ENCODE measurements at regions not wholly inside any gene's neighbourhood (a gene's known extent, or its start where the extent isn't known, plus 50 kb on each side); places are given as distances from the start of the nearest gene placed in this dataset.

GRCh38 chr4:127575888-127576287 is 56.9 kb upstream of the INTU start:
- Histone ChIP-seq H3K9me3 (no peaks in the 10 kb centered on the region), H3K4me3 (no peak overlapping the region), H3K4me1 (no peaks in the 10 kb centered on the region), H3K27ac (no peak overlapping the region), H3K36me3 (no peaks in the 10 kb centered on the region), H3K27me3 (replicated peaks in 1 of 7) (no peaks in the 10 kb centered on the region)
- TF ChIP-seq POLR2AphosphoS5 (IDR thresholded peaks at IDR 0.05) (no peak), POLR2A (IDR thresholded peaks at IDR 0.05) (no peak), CTCF (IDR thresholded peaks at IDR 0.05 in 8 of 11, conservative IDR thresholded peaks at IDR 0.05 in 3 of 11) (no peak)
- WGBS, 5 donors = 83 to 92% (median 88%) methylated on average over 2 of the region's 2 CpGs
- intact Hi-C loops (cut with DNase I; ENCODE audit: low total_unique reads) = no loop called here
- DNase-seq = no peak

- Histone ChIP-seq H3K27me3 (replicated peaks in 1 of 7) (no peaks in the 10 kb centered on the region), H3K27ac (no peak overlapping the region), H3K4me1 (no peaks in the 10 kb centered on the region), H3K36me3 (no peaks in the 10 kb centered on the region), H3K4me3 (no peak overlapping the region), H3K9me3 (no peaks in the 10 kb centered on the region)
- TF ChIP-seq POLR2A (IDR thresholded peaks at IDR 0.05) (no peak), CTCF (IDR thresholded peaks at IDR 0.05 in 8 of 11, conservative IDR thresholded peaks at IDR 0.05 in 3 of 11) (no peak), POLR2AphosphoS5 (IDR thresholded peaks at IDR 0.05) (no peak)
- intact Hi-C loops (cut with DNase I; ENCODE audit: low total_unique reads) = no loop called here
- DNase-seq = no peak
- 72 to 90% (median 76%) methylated on average over 3 of the region's 3 CpGs for WGBS, 5 donors
These were observed 54.3 kb upstream of the INTU start for GRCh38 chr4:127578491-127578890.

- Histone ChIP-seq H3K36me3 (no peaks in the 10 kb centered on the region), H3K4me3 (no peak overlapping the region), H3K9me3 (no peaks in the 10 kb centered on the region), H3K4me1 (no peaks in the 10 kb centered on the region), H3K27me3 (replicated peaks in 1 of 7) (no peaks in the 10 kb centered on the region), H3K27ac (no peak overlapping the region)
- intact Hi-C loops (cut with DNase I; ENCODE audit: low total_unique reads) = no loop called here
- TF ChIP-seq CTCF (IDR thresholded peaks at IDR 0.05 in 8 of 11, conservative IDR thresholded peaks at IDR 0.05 in 3 of 11) (no peak), POLR2A (IDR thresholded peaks at IDR 0.05) (no peak), POLR2AphosphoS5 (IDR thresholded peaks at IDR 0.05) (no peak)
- WGBS, 5 donors = 79 to 92% (median 87%) methylated on average over 7 of the region's 7 CpGs
- no peak for DNase-seq
These were observed 53.8 kb upstream of the INTU start for GRCh38 chr4:127578967-127579366.

GRCh38 chr4:127579821-127580220 is 52.9 kb upstream of the INTU start:
- WGBS, 5 donors = 93 to 100% (median 95%) methylated on average over 4 to 12 of the region's 12 CpGs
- H3K4me3 ChIP-seq = no peak overlapping the region
- no peaks in the 10 kb centered on the region for H3K4me1 ChIP-seq
- no peak overlapping the region for H3K27ac ChIP-seq
- H3K9me3 ChIP-seq = no peaks in the 10 kb centered on the region
- no peaks in the 10 kb centered on the region for H3K27me3 ChIP-seq (replicated peaks in 1 of 7)
- no peaks in the 10 kb centered on the region for H3K36me3 ChIP-seq
- DNase-seq = no peak
- TF ChIP-seq CTCF (IDR thresholded peaks at IDR 0.05 in 8 of 11, conservative IDR thresholded peaks at IDR 0.05 in 3 of 11) (no peak), POLR2AphosphoS5 (IDR thresholded peaks at IDR 0.05) (no peak), POLR2A (IDR thresholded peaks at IDR 0.05) (no peak)
- intact Hi-C loops (cut with DNase I; ENCODE audit: low total_unique reads) = no loop called here

All from spleen (tissue), 11 donors.